H1 (cell line): ENCODE measurements at regions not wholly inside any gene's neighbourhood (a gene's known extent, or its start where the extent isn't known, plus 50 kb on each side); places are given as distances from the start of the nearest gene placed in this dataset.

Source experiments
- CEBPB ChIP-seq: IDR thresholded peaks from 2 replicates; pipeline ENCODE4 v1.6.1; 2012; ENCODE audit warnings: low read depth, low read length
- GABPA ChIP-seq: IDR thresholded peaks from 2 replicates; pipeline ENCODE4 v1.6.1; 2011; ENCODE audit warnings: mild to moderate bottlenecking, low read length, moderate library complexity, borderline replicate concordance; ENCODE audit not compliant: insufficient read depth
- KDM5A ChIP-seq: fragments of 200-600 bp; IDR thresholded peaks from 2 replicates; pipeline ENCODE4 v1.7.1; 2012; ENCODE audit warnings: mild to moderate bottlenecking, low read length, inconsistent platforms, mixed read lengths
- POLR2A ChIP-seq, 2 experiments: IDR thresholded peaks; 1 replicate in 1 of 2; 2 replicates in 1 of 2; pipeline ENCODE4 v1.6.1; 2011; ENCODE audit warnings: low read depth in 2 of 2, low read length in 2 of 2, mild to moderate bottlenecking in 2 of 2; ENCODE audit errors: control extremely low read depth in 1 of 2
- RBBP5 ChIP-seq: IDR thresholded peaks from 2 replicates; pipeline ENCODE4 v1.7.1; 2012; ENCODE audit warnings: low read depth, mild to moderate bottlenecking, inconsistent platforms, low read length, moderate library complexity, borderline replicate concordance
- YY1 ChIP-seq: IDR thresholded peaks from 2 replicates; pipeline ENCODE4 v1.6.1; 2011; ENCODE audit warnings: low read depth, mild to moderate bottlenecking, low read length
- TF ChIP-seq, protein P1 (sequence below), 3 experiments: IDR thresholded peaks; 1 replicate in 2 of 3; 2 replicates in 1 of 3; pipeline versions ENCODE4 v1.5.1 to v1.6.1; 2011; ENCODE audit warnings: low read length in 3 of 3, mild to moderate bottlenecking in 3 of 3, inconsistent platforms in 2 of 3, low read depth in 1 of 3, moderate library complexity in 1 of 3; ENCODE audit not compliant: insufficient read depth in 1 of 3; ENCODE audit errors: control extremely low read depth in 1 of 3
- TF ChIP-seq, protein P2 (sequence below): IDR thresholded peaks from 2 replicates; pipeline ENCODE4 v1.6.1; 2011; ENCODE audit warnings: low read length, improper control_type of control experiment
- TF ChIP-seq, protein P3 (sequence below): IDR thresholded peaks from 2 replicates; pipeline ENCODE4 v1.6.1; 2012; ENCODE audit warnings: inconsistent platforms

DNA sequence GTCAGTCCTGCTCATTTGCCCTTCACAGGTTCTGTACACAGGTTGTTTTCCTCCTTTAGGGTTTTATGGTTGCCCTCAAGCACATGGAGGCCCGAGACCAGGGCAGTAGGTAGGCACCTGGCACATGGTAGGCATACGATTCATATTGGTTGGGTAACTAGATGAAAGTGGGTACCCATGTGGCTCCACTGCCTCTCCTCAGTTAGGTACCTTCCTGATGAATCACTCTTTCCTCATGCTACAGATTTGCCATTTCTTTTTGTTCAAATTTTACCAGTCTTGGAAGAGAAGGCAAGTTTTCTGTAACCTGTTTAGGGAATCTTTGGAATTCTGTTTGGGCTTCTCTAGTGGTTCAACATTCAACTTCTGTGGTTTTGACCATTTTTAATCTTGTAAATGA is 121.3 kb downstream of the FHIP1A start:
- no peak for TF ChIP-seq CEBPB
- TF ChIP-seq, protein P1, sequence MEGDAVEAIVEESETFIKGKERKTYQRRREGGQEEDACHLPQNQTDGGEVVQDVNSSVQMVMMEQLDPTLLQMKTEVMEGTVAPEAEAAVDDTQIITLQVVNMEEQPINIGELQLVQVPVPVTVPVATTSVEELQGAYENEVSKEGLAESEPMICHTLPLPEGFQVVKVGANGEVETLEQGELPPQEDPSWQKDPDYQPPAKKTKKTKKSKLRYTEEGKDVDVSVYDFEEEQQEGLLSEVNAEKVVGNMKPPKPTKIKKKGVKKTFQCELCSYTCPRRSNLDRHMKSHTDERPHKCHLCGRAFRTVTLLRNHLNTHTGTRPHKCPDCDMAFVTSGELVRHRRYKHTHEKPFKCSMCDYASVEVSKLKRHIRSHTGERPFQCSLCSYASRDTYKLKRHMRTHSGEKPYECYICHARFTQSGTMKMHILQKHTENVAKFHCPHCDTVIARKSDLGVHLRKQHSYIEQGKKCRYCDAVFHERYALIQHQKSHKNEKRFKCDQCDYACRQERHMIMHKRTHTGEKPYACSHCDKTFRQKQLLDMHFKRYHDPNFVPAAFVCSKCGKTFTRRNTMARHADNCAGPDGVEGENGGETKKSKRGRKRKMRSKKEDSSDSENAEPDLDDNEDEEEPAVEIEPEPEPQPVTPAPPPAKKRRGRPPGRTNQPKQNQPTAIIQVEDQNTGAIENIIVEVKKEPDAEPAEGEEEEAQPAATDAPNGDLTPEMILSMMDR (IDR thresholded peaks at IDR 0.05; ENCODE audit: control extremely low read depth in 1 of 3, insufficient read depth in 1 of 3, low read depth in 1 of 3, low read length in 3 of 3), result no peak
- TF ChIP-seq KDM5A, result no peak
- TF ChIP-seq YY1, result no peak
- no peak for TF ChIP-seq POLR2A (IDR thresholded peaks at IDR 0.05; ENCODE audit: control extremely low read depth in 1 of 2, low read depth in 2 of 2, low read length in 2 of 2)
- TF ChIP-seq, protein P2, sequence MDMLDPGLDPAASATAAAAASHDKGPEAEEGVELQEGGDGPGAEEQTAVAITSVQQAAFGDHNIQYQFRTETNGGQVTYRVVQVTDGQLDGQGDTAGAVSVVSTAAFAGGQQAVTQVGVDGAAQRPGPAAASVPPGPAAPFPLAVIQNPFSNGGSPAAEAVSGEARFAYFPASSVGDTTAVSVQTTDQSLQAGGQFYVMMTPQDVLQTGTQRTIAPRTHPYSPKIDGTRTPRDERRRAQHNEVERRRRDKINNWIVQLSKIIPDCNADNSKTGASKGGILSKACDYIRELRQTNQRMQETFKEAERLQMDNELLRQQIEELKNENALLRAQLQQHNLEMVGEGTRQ, result no peak
- TF ChIP-seq, protein P3, sequence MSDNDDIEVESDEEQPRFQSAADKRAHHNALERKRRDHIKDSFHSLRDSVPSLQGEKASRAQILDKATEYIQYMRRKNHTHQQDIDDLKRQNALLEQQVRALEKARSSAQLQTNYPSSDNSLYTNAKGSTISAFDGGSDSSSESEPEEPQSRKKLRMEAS, result no peak
- TF ChIP-seq GABPA, result no peak
- TF ChIP-seq RBBP5, result no peak
